Neutrophil (primary cell): ENCODE measurements at regions not wholly inside any gene's neighbourhood (a gene's known extent, or its start where the extent isn't known, plus 50 kb on each side); places are given as distances from the start of the nearest gene placed in this dataset.

ENCODE experiments used
- H3K27ac ChIP-seq: fragments of 200-600 bp; sonication (generic); 2 replicates; pipeline ENCODE4 v1.5.1; 2016; ENCODE audit warnings: mild to moderate bottlenecking, moderate library complexity
- H3K27me3 ChIP-seq: fragments of 200-600 bp; sonication (generic); 2 replicates; pipeline ENCODE4 v1.6.0; 2016; ENCODE audit warnings: mild to moderate bottlenecking
- H3K36me3 ChIP-seq: fragments of 200-600 bp; sonication (generic); 2 replicates; pipeline ENCODE4 v1.5.1; 2017
- H3K4me1 ChIP-seq, 2 experiments: fragments of 200-600 bp in 1 of 2; sonication (generic) in 1 of 2; 1 replicate in 1 of 2; 2 replicates in 1 of 2; pipeline versions ENCODE4 v1.5.1 to v1.6.1; 2013 to 2016; ENCODE audit warnings: low read depth in 1 of 2, low read length in 1 of 2, mild to moderate bottlenecking in 1 of 2, moderate library complexity in 1 of 2; ENCODE audit not compliant: control insufficient read depth in 1 of 2, insufficient read depth in 1 of 2
- H3K4me3 ChIP-seq, 2 experiments: fragments of 200-600 bp in 1 of 2; sonication (generic) in 1 of 2; 1 replicate in 1 of 2; 2 replicates in 1 of 2; pipeline ENCODE4 v1.5.1; 2013 to 2016; ENCODE audit warnings: low read depth in 1 of 2, low read length in 1 of 2, mild to moderate bottlenecking in 1 of 2, moderate library complexity in 1 of 2
- H3K9me3 ChIP-seq: fragments of 200-600 bp; sonication (generic); 2 replicates; pipeline ENCODE4 v1.5.1; 2016
- TF ChIP-seq, protein P1 (sequence below): fragments of 200-600 bp; sonication (generic); IDR thresholded peaks from 2 replicates; pipeline ENCODE4 v1.5.1; 2016; ENCODE audit warnings: antibody characterized with exemption

GRCh38 chr7:149569025-149569725 lies 71.6 kb upstream of the ZNF746 start:
- no peaks in the 10 kb centered on the region for H3K36me3 ChIP-seq
- H3K27ac ChIP-seq, result no peak overlapping the region
- peaks cover 16% of the 10 kb centered on the region for H3K9me3 ChIP-seq
- no peak overlapping the region for H3K4me3 ChIP-seq
- no peaks in the 10 kb centered on the region for H3K4me1 ChIP-seq
- H3K27me3 ChIP-seq, result no peaks in the 10 kb centered on the region
- TF ChIP-seq, protein P1, sequence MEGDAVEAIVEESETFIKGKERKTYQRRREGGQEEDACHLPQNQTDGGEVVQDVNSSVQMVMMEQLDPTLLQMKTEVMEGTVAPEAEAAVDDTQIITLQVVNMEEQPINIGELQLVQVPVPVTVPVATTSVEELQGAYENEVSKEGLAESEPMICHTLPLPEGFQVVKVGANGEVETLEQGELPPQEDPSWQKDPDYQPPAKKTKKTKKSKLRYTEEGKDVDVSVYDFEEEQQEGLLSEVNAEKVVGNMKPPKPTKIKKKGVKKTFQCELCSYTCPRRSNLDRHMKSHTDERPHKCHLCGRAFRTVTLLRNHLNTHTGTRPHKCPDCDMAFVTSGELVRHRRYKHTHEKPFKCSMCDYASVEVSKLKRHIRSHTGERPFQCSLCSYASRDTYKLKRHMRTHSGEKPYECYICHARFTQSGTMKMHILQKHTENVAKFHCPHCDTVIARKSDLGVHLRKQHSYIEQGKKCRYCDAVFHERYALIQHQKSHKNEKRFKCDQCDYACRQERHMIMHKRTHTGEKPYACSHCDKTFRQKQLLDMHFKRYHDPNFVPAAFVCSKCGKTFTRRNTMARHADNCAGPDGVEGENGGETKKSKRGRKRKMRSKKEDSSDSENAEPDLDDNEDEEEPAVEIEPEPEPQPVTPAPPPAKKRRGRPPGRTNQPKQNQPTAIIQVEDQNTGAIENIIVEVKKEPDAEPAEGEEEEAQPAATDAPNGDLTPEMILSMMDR, result no peak

DNA sequence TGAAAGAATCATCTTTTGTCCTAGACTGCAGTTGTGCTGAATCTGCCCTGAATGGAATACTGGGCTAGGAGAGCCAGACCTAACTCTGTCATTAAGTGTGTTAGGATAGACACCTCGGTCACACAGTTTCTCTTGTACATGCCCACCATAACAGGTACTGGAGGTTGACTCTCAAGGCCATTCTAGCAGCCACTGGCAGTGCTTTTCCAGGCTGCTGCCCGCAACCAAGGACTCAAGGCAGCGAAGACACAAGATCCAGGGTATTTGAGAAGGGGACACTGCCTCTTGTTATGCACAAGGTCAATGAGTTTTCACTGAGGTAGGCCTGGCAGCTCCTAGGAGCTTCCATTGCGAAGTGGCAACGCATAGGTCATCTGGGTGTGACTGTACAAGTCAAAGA lies 70.6 kb upstream of the ZNF746 start:
- TF ChIP-seq, protein P1, result no peak
- Histone ChIP-seq H3K36me3 (no peaks in the 10 kb centered on the region), H3K27me3 (no peaks in the 10 kb centered on the region), H3K9me3 (peaks cover 7% of the 10 kb centered on the region), H3K4me1 (no peaks in the 10 kb centered on the region), H3K27ac (no peak overlapping the region), H3K4me3 (no peak overlapping the region)

GRCh38 chr7:149566103-149566502 lies 68.5 kb upstream of the ZNF746 start:
- no peaks in the 10 kb centered on the region for H3K27me3 ChIP-seq
- H3K27ac ChIP-seq, result no peak overlapping the region
- H3K4me1 ChIP-seq, result no peaks in the 10 kb centered on the region
- H3K4me3 ChIP-seq, result no peak overlapping the region
- H3K36me3 ChIP-seq, result peaks cover 4% of the 10 kb centered on the region
- TF ChIP-seq, protein P1, result no peak
- peaks cover 7% of the 10 kb centered on the region for H3K9me3 ChIP-seq

- peaks cover 12% of the 10 kb centered on the region for H3K36me3 ChIP-seq
- H3K9me3 ChIP-seq, result peaks cover 7% of the 10 kb centered on the region
- TF ChIP-seq, protein P1, result no peak
- H3K27ac ChIP-seq, result no peak overlapping the region
- H3K4me3 ChIP-seq, result no peak overlapping the region
- peaks cover 3% of the 10 kb centered on the region in 2 experiments for H3K4me1 ChIP-seq
- no peaks in the 10 kb centered on the region for H3K27me3 ChIP-seq
Measured at GRCh38 chr7:149565096-149565382, 67.4 kb upstream of the ZNF746 start.

- TF ChIP-seq, protein P1, result no peak
- Histone ChIP-seq H3K4me3 (no peak overlapping the region), H3K27me3 (no peaks in the 10 kb centered on the region), H3K27ac (no peak overlapping the region), H3K36me3 (peaks cover 13% of the 10 kb centered on the region), H3K9me3 (peaks cover 7% of the 10 kb centered on the region), H3K4me1 (peaks cover 8% of the 10 kb centered on the region in 2 experiments)
Measured at GRCh38 chr7:149564340-149565095, 66.9 kb upstream of the ZNF746 start.
